AG04449 (cell line): ENCODE measurements at regions not wholly inside any gene's neighbourhood (a gene's known extent, or its start where the extent isn't known, plus 50 kb on each side); places are given as distances from the start of the nearest gene placed in this dataset.

ENCODE experiments used
- CTCF ChIA-PET: fragments of 350-600 bp; formaldehyde crosslinking; extraction: SDS; loops from one replicate; lab custom pipeline; 2021; ENCODE audit warnings: antibody characterized with exemption; lab: Yijun Ruan, JAX
- POLR2A ChIA-PET: fragments of 400-600, 350-600 bp; formaldehyde crosslinking; extraction: SDS; loops from one replicate; lab custom pipeline; 2020; ENCODE audit warnings: antibody characterized with exemption, inconsistent platforms; lab: Yijun Ruan, JAX
- DNase-seq: peaks from one replicate; pipeline ENCODE4 v3.0.0-alpha.2; 2010; ENCODE audit warnings: low read depth, low spot score
- H3K4me3 ChIP-seq: 2 replicates; pipeline ENCODE4 v1.5.1; 2011; ENCODE audit warnings: low read depth, mild to moderate bottlenecking, control low read depth, low read length
- CTCF ChIP-seq: IDR thresholded peaks from one replicate; pipeline ENCODE4 v1.5.1; 2011; ENCODE audit warnings: mild to moderate bottlenecking, moderate library complexity, low read length, control low read depth, inconsistent platforms; ENCODE audit not compliant: insufficient read depth; ENCODE audit errors: missing control alignments

- ChIA-PET POLR2A (no interaction called here), CTCF (no interaction called here)
- no peak for TF ChIP-seq CTCF
- no peak for DNase-seq
- no peak overlapping the region for H3K4me3 ChIP-seq
Observed at GRCh38 chr4:162700815-162701361, 465.8 kb downstream of the NAF1 start.

DNA sequence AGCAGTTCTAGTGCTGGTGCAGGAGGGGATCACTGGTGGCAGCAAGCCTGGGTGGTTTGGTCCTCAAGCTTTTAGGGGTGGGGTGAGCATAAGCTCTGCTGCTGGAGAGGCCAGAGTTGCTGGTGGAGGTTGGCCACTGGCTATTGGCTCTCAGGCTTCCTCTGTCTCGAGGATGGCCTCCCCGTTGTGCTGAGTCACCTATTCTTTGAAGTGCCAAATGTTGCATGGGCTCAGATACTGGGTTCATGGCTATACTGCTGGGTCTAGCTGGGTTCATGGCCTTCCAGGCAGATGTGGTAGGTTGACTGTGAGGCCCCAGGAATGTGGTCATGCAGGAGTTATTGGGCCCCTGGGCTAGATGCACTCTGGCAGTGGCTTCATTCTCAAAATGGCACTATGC, 466.3 kb downstream of the NAF1 start:
- no peak for DNase-seq
- CTCF ChIA-PET = no interaction called here
- no peak for TF ChIP-seq CTCF
- no peak overlapping the region for H3K4me3 ChIP-seq
- POLR2A ChIA-PET = no interaction called here

GRCh38 chr4:162699629-162700028, 467.1 kb downstream of the NAF1 start:
- DNase-seq = no peak
- H3K4me3 ChIP-seq = no peak overlapping the region
- TF ChIP-seq CTCF = no peak
- ChIA-PET POLR2A (no interaction called here), CTCF (no interaction called here)

GRCh38 chr4:162685410-162685809, 481.3 kb downstream of the NAF1 start:
- H3K4me3 ChIP-seq = no peak overlapping the region
- TF ChIP-seq CTCF = no peak
- ChIA-PET CTCF (no interaction called here), POLR2A (no interaction called here)
- no peak for DNase-seq

GRCh38 chr4:162684998-162685397, 481.7 kb downstream of the NAF1 start:
- H3K4me3 ChIP-seq = no peak overlapping the region
- POLR2A ChIA-PET = no interaction called here
- DNase-seq = no peak
- TF ChIP-seq CTCF = no peak
- CTCF ChIA-PET = no interaction called here

- POLR2A ChIA-PET = no interaction called here
Observed at GRCh38 chr4:162684371-162684700, 482.4 kb downstream of the NAF1 start.

More at GRCh38 chr4:162684371-162684700, 482.4 kb downstream of the NAF1 start:
- no peak overlapping the region for H3K4me3 ChIP-seq
- CTCF ChIA-PET = no interaction called here
- DNase-seq = no peak
- no peak for TF ChIP-seq CTCF
